Spleen (tissue), 7 donors: ENCODE measurements at regions not wholly inside any gene's neighbourhood (a gene's known extent, or its start where the extent isn't known, plus 50 kb on each side); places are given as distances from the start of the nearest gene placed in this dataset.

Source experiments
- CTCF ChIP-seq, 11 experiments: fragments of 200-600 bp in 7 of 11; fragments of 450-650 bp in 4 of 11; sonication (generic) in 4 of 11; IDR thresholded peaks in 8 of 11; conservative IDR thresholded peaks in 3 of 11; 1 replicate in 7 of 11; 2 replicates in 4 of 11; pipeline versions ENCODE4 v1.4.0 to v1.8.0; 2016 to 2021; ENCODE audit warnings: antibody characterized with exemption in 11 of 11, inconsistent platforms in 4 of 11, mild to moderate bottlenecking in 1 of 11
- POLR2A ChIP-seq, 3 donors: fragments of 450-650 bp; IDR thresholded peaks; one replicate each; pipeline ENCODE4 v1.5.1; 2017; ENCODE audit warnings: antibody characterized with exemption in 3 of 3, mild to moderate bottlenecking in 1 of 3
- donor health status: DM: no; HTN: no; CAD: no; lungs with moderate emphysema.
- donor health status: DM: no; HTN: no; CAD: no.
- donor health status: DM: no; HTN: no; CAD: no.

DNA sequence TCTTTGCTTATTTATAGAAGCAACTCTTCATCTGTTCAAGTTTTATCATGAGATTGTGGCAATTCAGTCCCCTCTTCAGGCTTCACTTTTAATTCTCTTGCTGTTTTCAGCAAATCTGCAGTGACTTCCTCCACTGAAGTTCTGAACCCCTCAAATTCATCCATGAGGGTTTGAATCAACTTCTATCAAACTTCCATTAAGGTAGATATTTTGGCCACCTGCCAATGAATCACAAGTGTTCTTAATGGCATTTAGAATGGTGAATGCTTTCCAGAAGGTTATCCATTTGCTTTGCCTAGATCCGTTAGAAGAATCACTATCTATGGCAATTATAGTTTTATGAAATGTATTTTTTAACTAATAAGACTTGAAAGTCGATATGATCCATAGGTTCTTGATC is 946.7 kb upstream of the B3GALT2 start:
- TF ChIP-seq CTCF (IDR thresholded peaks at IDR 0.05 in 8 of 11, conservative IDR thresholded peaks at IDR 0.05 in 3 of 11) (no peak), POLR2A (IDR thresholded peaks at IDR 0.05) (no peak)
